Left hindlimb (tissue), 1 donor: ENCODE measurements at regions not wholly inside any gene's neighbourhood (a gene's known extent, or its start where the extent isn't known, plus 50 kb on each side); places are given as distances from the start of the nearest gene placed in this dataset.
A peak's percentile ranks its signal among the peaks of the same experiment; 100 is the strongest.

Source experiments
- DNase-seq: peaks from one replicate; pipeline ENCODE4 v3.0.0-alpha.2; 2018

- DNase-seq, result no peak
Measured at GRCh38 chr11:127919206-127920000, 668.0 kb downstream of the ETS1 start.

GRCh38 chr11:127902382-127902781 lies 685.0 kb downstream of the ETS1 start:
- DNase-seq, result no peak

- DNase-seq, result no peak
Measured at GRCh38 chr11:127898422-127899365, 688.7 kb downstream of the ETS1 start.

- DNase-seq, result no peak
Measured at GRCh38 chr11:127895776-127896175, 691.6 kb downstream of the ETS1 start.

- DNase-seq, result no peak
Measured at GRCh38 chr11:127894316-127894715, 693.0 kb downstream of the ETS1 start.

- DNase-seq, result no peak
Measured at GRCh38 chr11:127890030-127890615, 697.2 kb downstream of the ETS1 start.

- no peak for DNase-seq
Measured at GRCh38 chr11:127888386-127888785, 699.0 kb downstream of the ETS1 start.

GRCh38 chr11:127875131-127875530 lies 712.2 kb downstream of the ETS1 start:
- DNase-seq, result no peak

GRCh38 chr11:127873478-127873877 lies 713.9 kb downstream of the ETS1 start:
- DNase-seq, result no peak

GRCh38 chr11:127866109-127866508 lies 721.2 kb downstream of the ETS1 start:
- no peak for DNase-seq

- no peak for DNase-seq
Measured at GRCh38 chr11:127864861-127865260, 722.5 kb downstream of the ETS1 start.

- DNase-seq, result no peak
Measured at GRCh38 chr11:127862406-127862805, 725.0 kb downstream of the ETS1 start.

- no peak for DNase-seq
Measured at GRCh38 chr11:127859941-127860354, 727.4 kb downstream of the ETS1 start.

- DNase-seq, result no peak
Measured at GRCh38 chr11:127844876-127845275, 742.5 kb downstream of the ETS1 start.

- peak; percentile 53 for DNase-seq
Measured at GRCh38 chr11:127843483-127844396, 743.6 kb downstream of the ETS1 start.

GRCh38 chr11:127825183-127825582 lies 762.2 kb downstream of the ETS1 start:
- DNase-seq, result no peak

- no peak for DNase-seq
Measured at GRCh38 chr11:127818625-127819024, 768.7 kb downstream of the ETS1 start.

- no peak for DNase-seq
Measured at GRCh38 chr11:127816962-127817361, 770.4 kb downstream of the ETS1 start.

GRCh38 chr11:127815331-127815730 lies 772.0 kb downstream of the ETS1 start:
- no peak for DNase-seq

GRCh38 chr11:127806501-127806900 lies 780.9 kb downstream of the ETS1 start:
- DNase-seq, result no peak

- DNase-seq, result no peak
Measured at GRCh38 chr11:127805771-127806170, 781.6 kb downstream of the ETS1 start.

- DNase-seq, result no peak
Measured at GRCh38 chr11:127804747-127805400, 782.5 kb downstream of the ETS1 start.
